HG03457 (cell line): ENCODE measurements at regions not wholly inside any gene's neighbourhood (a gene's known extent, or its start where the extent isn't known, plus 50 kb on each side); places are given as distances from the start of the nearest gene placed in this dataset.

Experiments used
- ATAC-seq: cut with Tn5 transposase; IDR thresholded peaks from one replicate; pipeline ENCODE4 v1.9.1; 2021; ENCODE audit warnings: moderate number of reproducible peaks; ENCODE audit not compliant: unreplicated experiment

DNA sequence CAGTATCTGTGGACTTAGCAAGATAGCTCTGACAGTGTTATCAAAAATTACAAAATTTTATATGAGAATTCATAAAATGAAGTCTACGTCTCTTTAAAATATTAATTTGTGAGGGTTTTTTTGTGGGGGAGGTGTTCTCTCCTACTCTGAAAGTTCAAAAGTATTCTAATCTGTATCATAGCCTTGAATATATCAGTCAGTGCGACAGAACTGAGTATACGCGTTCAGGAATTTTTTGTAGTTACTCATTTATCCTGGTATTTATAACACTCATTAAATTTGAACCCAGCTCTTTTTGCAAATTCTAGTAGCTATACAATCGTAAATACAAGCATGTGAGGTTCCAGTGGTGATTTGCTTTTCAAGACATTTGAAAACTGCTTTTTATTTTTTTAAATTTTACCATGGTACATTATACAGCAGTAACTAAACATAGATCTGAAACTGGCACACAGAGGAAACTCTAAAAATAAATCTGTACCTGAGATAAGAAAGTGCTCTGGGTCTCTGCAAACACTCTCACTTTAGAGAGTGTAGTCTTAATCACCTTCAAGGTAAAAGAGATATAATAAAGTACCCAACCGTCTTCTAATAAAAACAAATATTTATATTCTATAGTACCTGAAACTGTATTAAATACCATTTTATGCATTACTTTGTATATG lies 178.4 kb upstream of the ADAMTS5 start:
- ATAC-seq = no peak

DNA sequence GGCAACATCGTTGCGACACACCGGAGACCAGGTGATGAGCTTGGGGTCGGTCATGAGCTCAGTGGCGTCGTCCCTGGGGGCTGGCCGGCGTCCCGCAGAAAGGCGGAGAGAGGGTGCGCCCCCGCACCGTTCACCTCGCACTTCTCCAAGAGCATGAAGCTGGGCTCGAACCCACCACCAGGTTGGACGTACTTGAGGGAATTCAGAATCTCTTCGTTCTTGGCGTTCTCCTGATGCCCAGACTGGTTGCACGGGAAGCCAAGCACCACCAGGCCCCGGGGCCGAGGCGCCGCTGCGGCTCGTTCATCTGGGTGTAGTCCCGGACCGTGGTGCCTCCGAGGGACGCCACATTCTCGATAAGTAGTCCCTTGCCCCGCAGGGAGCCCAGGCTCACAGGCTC lies 176.6 kb upstream of the ADAMTS5 start:
- ATAC-seq = no peak

DNA sequence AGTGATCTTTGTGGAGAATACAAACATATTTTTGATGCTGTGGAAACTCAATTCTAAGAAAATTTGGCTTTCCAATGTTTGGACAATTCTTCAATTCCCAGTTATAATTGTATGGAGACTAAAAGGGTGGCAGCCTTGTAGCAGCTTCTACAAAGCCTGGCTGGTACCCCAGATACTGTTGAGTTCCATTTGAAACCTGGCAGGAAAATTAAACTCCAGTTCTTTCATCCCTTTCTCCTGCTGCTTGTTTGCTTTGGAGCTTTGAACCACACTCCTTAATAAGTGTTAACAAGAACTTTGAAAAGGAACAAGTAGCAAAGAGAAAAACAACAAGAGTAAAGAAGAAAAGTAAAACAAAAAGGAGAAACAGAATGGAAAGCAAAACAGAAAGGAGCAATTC lies 172.6 kb upstream of the ADAMTS5 start:
- ATAC-seq = no peak

DNA sequence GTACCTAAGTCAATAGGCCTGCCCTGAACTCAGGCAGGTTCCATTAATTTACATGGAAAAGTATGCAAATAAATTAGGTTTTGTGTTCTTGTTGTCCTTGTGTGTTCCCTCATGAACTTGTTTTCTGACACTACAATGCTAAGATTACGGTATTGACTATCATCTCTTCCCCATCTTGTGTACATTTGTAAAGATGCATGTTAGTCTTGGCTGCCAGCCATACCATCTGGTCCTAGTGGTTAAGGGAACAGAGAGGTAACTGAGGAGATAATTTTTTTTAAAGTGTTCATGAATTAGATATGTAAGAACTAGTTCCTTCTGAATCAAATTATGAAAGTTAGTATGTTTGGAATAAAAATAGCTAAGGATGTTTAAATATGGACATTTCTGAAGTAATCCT lies 167.6 kb upstream of the ADAMTS5 start:
- no peak for ATAC-seq

DNA sequence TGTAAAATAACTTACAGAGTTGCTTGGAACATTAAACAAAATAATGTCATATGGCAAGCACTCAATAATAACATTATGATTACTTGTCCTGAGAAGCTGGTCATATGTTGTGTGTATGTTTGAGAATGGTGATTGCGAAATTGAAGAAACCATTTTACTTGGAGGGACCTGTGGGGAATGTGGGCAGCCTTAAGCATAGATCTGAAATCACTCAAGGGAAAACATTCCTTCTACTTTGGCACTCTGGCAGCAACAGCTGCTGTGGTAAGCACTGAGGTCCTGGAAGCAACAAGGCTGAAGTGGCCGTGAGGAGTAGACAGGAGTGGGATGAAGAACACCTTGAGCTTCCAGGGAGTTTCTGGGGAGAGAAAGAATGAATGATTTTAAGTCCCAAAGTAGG lies 165.4 kb upstream of the ADAMTS5 start:
- no peak for ATAC-seq

DNA sequence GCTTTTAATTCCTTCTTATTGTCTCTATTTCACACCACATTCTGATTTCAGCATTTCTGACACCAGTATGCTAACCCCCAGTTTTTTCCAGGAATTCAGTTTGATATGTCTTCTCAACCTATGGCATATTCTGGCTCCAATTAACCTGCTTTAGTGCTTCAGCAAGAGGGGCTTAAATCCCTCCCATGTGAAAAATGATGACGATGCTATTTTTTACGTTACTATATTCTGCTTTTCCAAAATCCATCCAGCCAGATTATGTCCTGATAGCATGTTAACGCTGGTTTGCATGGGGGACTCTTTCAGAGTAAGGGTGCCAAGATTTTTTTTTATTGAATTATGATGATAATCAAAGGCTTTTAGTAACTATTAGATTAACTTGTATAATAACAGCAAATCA lies 163.3 kb upstream of the ADAMTS5 start:
- no peak for ATAC-seq

DNA sequence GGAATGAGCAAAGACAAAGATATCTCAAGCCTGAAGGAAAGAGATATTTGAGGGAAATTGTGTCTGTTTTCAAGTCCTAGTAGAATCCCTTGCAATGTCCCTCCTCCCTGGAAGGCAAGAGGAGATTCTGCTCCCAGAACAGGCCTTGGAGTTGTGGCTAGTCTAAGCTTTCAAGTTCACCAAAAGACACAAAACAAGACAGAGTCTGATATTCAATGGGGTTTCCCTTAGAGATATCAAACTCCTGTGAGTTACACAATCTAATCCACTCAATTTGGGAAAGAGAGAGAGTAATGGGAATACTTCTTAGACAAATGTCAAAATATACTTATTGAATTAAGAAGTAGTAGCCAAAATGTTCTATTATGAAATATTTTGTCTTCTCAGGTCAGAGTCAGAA lies 162.8 kb upstream of the ADAMTS5 start:
- no peak for ATAC-seq

DNA sequence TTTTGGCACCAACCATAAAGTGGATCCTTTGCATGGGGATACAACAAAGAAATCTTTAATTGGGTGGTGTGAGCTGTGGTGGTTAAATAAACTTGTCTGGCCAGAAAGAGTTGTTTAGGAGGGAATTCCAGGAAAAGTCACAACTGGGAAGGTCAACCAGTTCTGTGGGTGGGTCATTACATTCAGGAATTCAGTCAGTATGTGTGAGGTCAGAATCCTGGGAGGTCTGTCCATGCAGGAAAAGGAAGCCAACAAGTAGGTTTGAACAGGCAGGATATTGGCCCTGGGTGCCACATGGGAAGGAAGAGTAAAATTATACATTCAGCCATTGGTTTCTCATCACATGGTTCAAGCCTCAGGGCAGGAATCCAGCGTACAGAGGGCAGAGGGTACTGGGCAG lies 162.3 kb upstream of the ADAMTS5 start:
- ATAC-seq = no peak

DNA sequence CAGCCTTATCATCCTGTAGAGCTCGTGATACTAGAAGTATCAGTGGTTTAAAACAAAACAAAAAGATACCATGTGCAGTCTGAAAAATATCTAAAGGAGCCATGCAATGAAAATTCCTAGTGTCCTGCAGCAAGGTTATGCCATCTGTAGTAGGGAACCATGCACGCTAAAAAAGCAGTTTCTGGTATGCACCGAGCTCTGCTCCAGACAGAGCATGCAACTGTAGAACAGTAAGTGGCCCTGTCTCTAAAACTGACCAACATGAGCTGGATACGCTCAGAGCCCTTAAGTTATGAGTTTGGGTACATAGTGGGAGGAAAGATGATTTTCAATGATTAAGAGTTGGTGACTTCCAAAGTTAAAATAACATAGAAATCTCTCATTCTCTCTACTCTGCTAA lies 159.3 kb upstream of the ADAMTS5 start:
- ATAC-seq = no peak

DNA sequence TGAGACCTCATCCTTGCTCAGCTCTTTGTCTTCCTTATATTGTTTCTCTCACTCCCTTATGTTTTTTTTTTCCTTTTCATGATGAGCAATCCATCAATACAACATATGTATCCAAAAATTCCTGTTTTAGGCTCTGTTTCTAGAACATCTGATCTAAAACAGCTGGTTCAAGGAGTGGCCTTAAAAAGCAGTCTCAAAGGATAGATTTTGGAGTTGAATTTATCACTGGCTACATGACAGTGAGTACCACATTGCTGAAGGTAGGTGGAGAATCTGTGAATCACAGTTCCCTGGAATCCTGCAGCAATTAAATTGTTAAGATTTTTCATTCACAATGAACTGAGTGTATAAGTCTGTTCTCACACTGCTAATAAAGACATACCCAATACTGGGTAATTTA lies 155.8 kb upstream of the ADAMTS5 start:
- ATAC-seq = no peak

DNA sequence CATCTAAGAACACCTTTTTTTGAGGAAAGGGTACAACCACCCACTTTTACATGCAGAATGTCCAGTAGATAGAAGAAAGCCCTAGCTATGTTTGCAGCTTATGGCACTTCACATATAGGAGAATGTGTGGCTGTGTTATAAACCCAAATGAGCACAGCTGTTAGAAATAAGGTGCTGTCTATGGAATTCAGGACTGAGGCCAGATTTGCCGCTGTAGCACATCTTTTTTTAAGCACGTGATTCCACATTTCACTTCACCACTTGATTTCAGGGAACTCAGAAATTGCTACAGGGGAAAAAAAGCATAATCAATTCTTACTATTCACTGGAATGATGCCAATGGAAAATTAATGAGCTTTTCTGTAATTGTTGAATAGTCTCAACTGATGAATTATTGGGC lies 147.2 kb upstream of the ADAMTS5 start:
- no peak for ATAC-seq

DNA sequence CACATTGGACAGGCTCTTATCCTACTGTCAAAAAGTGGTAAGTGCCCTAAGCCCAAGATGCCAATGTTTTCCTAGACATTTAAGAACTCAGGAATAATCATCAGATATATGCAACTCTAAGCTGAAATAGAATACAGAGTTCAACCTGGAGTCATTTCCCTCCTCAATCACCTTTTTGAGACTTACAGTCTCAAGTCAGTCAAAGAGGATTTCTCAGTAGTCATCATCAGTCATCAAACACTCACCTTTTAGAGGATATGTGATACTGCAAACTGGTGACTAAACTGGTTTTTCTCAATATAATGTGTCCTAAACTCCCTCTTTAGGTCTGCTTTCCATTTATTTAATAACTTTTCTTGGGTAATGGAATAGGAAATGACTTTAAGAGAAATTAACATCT lies 145.3 kb upstream of the ADAMTS5 start:
- no peak for ATAC-seq

DNA sequence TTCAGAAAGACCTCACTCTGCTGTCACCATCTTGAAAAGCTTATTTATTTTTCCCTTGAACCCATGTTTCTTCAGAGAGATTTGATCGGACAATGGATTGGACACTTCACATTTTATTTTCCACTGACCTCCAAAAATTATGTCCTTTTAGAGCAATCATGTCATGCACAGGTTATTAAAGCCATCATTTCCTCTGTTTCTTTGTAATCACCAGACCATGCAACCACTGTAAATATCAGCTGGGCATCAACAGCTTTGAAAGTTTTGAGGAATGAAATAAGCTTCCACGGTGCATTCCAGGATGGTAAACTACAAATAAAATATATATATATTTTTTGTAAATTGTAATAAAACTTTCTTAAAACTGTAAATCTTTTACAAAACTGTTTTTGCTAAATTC lies 144.1 kb upstream of the ADAMTS5 start:
- ATAC-seq = no peak

DNA sequence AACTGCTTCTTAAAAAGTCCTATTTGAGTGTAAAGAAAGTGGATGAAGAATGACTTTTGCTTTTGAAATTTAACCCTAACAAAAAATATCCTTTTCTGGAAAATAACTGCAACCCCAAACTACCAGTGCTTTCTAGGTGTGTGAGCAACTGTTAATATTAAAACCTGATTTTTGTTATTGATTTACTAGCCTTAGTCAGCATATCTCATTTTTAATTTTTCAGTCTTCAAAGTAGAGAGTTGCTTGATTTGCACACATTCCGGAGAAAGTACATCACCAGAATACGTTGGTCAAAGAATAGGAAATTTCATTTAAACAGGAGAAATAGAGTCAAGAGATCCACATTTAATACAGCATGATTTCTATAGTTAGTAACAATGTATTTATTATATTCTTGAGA lies 141.8 kb upstream of the ADAMTS5 start:
- ATAC-seq = no peak

DNA sequence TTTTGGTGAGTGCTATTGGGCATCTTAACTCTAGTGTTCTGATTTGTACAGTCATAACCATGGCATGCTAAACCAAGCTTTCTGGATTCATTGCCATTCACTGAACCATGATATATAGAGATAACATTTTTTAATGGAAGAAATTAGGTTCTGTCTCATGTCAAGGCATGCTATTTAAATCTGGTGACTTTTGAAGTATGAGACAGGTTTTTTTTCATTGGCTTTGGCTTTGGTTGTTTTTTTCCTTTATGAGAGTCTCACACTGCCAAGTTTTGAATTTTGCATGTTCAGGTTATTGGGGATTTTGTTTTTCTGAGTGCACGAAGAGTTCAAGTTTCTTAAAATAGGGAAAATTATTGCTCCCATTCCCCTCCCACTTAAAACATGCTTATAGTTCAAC lies 141.3 kb upstream of the ADAMTS5 start:
- no peak for ATAC-seq

DNA sequence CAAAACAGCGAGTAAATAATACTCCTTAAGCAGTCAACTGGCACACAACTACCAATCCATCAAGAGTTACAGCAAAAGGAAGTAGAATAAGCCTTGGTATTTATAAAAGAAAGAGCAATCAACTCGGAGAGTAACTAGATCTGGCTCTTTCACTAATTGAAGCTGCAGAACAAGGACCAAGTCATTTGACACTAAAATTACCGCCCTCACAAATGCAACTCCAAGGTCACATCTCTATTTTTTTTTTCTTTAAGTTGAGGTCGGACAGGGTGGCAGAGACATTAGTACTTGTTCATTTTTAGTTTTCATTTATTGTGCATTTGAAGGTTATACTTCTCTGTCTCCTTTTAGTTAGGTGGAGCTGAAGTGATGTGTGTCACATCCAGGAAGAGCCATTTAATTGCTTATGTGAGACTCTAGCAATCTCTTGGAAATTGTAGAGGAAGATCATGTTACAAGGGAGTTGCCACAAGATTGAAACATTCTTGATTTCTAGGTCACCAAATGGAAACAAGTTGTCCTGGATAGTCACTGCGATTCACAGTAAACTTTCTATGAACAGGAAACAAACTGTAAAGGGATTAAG lies 138.1 kb upstream of the ADAMTS5 start:
- no peak for ATAC-seq

DNA sequence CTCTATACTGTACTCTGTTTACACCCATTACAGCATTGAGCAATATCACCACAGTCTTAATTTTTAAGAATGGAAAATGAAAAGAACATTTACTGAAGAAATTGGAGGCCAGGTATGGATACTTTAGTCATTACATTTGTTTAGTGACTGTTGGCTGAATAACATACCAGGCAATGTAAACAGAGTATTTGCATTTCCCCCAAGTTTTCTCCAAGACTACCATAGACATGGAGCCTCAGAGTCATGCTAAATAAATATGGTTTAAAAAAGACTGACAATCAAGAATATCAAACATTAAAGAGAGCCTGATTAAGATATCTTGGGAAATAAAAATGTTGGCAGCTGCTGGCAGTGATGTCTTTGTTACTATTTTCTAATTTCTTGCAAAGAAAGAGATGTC lies 136.9 kb upstream of the ADAMTS5 start:
- no peak for ATAC-seq

DNA sequence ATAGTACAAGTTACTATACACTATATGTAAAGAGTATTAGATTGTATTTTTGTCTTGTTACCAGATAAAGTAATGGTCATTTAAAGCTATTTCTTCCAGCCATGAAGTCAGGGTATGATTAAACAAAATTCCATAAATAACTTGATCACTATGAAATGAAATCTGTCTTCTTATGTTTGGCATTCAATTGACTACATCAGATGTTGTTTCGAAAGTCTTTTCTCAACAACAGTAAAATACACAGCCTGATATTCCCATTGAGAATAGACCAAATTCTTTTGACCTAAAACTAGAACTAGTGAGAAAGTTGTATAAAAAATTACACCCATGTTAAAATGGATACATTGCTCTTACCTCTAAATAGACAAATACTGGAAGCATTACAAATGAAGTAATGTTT lies 134.6 kb upstream of the ADAMTS5 start:
- ATAC-seq = no peak

DNA sequence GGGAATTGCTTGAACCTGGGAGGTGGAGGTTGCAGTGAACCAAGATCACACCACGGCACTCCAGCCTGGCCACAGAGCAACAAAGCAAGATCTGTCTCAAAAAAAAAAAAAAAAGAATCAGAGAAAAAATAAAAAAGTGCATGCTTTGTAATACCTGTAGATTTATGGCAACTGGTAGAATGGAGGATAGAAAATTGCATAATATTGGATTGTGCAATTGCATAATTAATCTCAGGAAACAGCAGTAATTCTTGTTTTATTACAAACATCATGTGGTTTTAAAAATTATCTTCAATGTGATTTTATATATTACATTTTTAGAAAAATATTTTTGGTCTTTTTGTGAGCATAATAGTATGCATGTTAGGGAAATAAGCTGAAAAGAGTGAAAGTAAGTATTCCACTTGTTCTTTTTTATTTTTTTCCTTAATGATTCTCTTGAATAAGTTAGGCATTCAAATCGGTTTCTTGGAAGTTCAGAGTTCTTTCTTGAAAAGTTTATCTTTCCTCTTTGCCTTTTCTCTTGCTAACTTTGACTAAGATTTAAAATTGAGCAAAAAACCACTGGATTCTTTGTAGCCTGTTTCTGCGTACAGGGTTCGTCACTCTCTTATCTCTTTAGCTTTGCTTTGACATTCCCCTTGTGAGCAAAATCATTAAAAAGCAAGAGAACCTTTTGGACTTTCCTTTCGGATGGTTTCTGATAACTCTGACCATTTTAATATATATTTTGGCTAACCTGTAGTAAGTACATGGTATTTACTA lies 127.5 kb upstream of the ADAMTS5 start:
- no peak for ATAC-seq

DNA sequence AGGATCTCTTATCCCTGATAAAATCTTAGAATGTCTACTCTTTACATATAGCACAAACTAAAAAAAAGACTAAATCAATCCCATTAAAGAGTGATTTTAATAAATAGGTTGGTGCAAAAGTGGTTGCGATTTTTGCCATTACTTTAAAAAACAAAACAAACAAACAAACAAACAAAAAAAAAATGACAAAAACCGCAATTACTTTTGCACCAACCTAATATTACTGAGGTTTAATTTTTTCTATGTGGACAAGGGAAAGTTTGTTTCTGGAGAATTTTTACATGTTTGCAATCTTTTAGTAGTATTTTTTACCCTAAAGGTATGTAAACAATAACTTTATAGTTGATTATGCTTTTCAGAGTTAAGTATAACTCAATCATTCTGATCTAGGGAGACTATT lies 119.7 kb upstream of the ADAMTS5 start:
- no peak for ATAC-seq

DNA sequence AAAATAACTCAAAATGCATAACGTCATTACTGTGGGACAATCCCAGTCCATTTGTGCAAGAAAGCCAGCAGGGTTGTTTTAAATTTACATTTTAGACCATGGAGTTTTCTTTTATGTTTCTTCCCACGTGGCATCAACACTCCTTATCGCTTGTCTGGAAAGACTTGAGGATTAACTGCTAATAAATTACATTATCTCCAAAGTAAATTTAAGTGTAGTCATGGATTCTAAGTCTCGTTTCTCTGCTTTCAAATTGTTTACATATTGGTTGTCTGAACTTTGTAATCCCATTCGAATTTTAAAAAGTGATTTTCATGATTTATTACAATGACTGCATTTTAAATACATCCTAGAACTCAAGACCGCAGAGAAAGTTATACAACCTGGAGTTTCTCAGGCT lies 119.3 kb upstream of the ADAMTS5 start:
- no peak for ATAC-seq

DNA sequence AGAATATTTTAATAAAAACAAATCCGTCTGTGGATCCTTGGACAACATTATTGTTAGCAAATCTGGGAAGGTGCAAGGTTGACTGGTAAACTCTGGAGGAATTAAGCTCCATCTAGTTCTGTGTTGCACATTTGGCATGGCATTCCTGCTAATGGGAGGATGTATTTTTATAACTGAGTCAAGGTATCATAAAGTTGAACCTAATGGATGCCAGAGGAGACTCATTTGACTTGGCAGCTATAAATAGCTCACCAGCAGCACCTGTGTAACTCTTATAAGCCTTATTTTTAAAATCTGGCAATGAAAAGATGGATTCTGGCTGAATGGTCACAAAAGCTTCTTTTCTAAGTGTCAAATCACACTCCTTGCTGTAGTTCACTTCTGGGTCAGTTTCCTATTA lies 118.5 kb upstream of the ADAMTS5 start:
- ATAC-seq = no peak

DNA sequence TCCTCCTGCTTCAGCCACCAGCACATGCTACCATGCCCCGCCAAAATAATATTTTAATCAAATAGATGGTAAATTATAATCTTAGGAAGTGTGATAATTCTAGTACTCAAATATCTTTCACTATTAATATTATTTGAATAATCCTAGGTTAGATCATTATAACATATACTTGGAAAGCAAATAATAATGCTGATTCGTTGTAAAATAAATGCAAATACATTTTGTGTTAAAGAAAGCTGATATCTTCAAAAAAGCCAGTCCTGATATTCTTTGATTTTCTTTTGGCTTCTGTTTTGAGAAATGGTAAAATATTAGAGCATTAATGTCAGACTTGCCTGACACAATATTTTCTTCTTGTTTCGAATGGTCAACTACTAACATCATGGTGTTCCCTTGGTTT lies 116.3 kb upstream of the ADAMTS5 start:
- no peak for ATAC-seq
